ENCODE measurements at regions not wholly inside any gene's neighbourhood (a gene's known extent, or its start where the extent isn't known, plus 50 kb on each side); places are given as distances from the start of the nearest gene placed in this dataset.

GRCh38 chr13:103487841-103488240 lies 421.6 kb upstream of the SLC10A2 start:
- TF ChIP-seq CTCF (conservative IDR thresholded peaks at IDR 0.05 in 1 of 2, IDR thresholded peaks at IDR 0.05 in 1 of 2; ENCODE audit: extremely low read depth in 1 of 2, insufficient read depth in 1 of 2, low read depth in 1 of 2, low read length in 2 of 2) (no peak), EZH2 (IDR thresholded peaks at IDR 0.05; ENCODE audit: borderline replicate concordance, low read length) (no peak)

Data from mammary epithelial cell (primary cell).